COR-L47 (cell line): ENCODE measurements at regions not wholly inside any gene's neighbourhood (a gene's known extent, or its start where the extent isn't known, plus 50 kb on each side); places are given as distances from the start of the nearest gene placed in this dataset.
A peak's percentile ranks its signal among the peaks of the same experiment; 100 is the strongest.
"Not testable (repeated sequence)": the region's sequence is repeated elsewhere in the genome, so short reads cannot be mapped to it uniquely, and the experiment has no call there.

ENCODE experiments used
- DNase-seq: peaks from one replicate; lab custom pipeline; 2025; lab: John Stamatoyannopoulos, UW

- no peak for DNase-seq
Observed at GRCh38 chr1:65063025-65063424, 85.0 kb upstream of the AK4 start.

GRCh38 chr1:65064981-65065380, 83.0 kb upstream of the AK4 start:
- DNase-seq = no peak

- peak; percentile 23 for DNase-seq
Observed at GRCh38 chr1:65065524-65066418, 82.2 kb upstream of the AK4 start.

GRCh38 chr1:65066419-65066765, 81.6 kb upstream of the AK4 start:
- DNase-seq = no peak

- DNase-seq = peak; percentile 58
Observed at GRCh38 chr1:65066766-65067490, 81.1 kb upstream of the AK4 start.

GRCh38 chr1:65067491-65068201, 80.4 kb upstream of the AK4 start:
- DNase-seq = peak; percentile 83

- peak; percentile 27 for DNase-seq
Observed at GRCh38 chr1:65068202-65069010, 79.6 kb upstream of the AK4 start.

- no peak for DNase-seq
Observed at GRCh38 chr1:65069011-65069565, 78.9 kb upstream of the AK4 start.

GRCh38 chr1:65072845-65073244, 75.2 kb upstream of the AK4 start:
- DNase-seq = no peak

- DNase-seq = peak; percentile 45
Observed at GRCh38 chr1:65075123-65075976, 72.7 kb upstream of the AK4 start.

- no peak for DNase-seq
Observed at GRCh38 chr1:65077369-65077768, 70.6 kb upstream of the AK4 start.

- no peak for DNase-seq
Observed at GRCh38 chr1:65079941-65080340, 68.1 kb upstream of the AK4 start.

GRCh38 chr1:65082346-65083040, 65.5 kb upstream of the AK4 start:
- no peak for DNase-seq

GRCh38 chr1:65083263-65083896, 64.6 kb upstream of the AK4 start:
- no peak for DNase-seq

GRCh38 chr1:65084066-65084465, 63.9 kb upstream of the AK4 start:
- DNase-seq = no peak

GRCh38 chr1:65087519-65087918, 60.5 kb upstream of the AK4 start:
- not testable (repeated sequence) for DNase-seq

- DNase-seq = no peak
Observed at GRCh38 chr1:65090406-65090805, 57.6 kb upstream of the AK4 start.

GRCh38 chr1:65092691-65093090, 55.3 kb upstream of the AK4 start:
- no peak for DNase-seq

- no peak for DNase-seq
Observed at GRCh38 chr1:65097076-65097475, 50.9 kb upstream of the AK4 start.
